Kidney (tissue), 13 donors: ENCODE measurements at regions not wholly inside any gene's neighbourhood (a gene's known extent, or its start where the extent isn't known, plus 50 kb on each side); places are given as distances from the start of the nearest gene placed in this dataset.

Experiments
- DNase-seq, 5 donors: peaks; one replicate each; pipeline ENCODE4 v3.0.0-alpha.2; 2013 to 2020
- FAIRE-seq: peaks from 2 replicates; lab custom pipeline; 2012; peaks lifted over from hg19 to GRCh38; lab: Jason Lieb, UNC
- H3K27ac ChIP-seq, 2 donors: one replicate each; pipeline ENCODE4 v1.7.0; 2013; ENCODE audit warnings: low read depth in 2 of 2, low read length in 2 of 2, inconsistent platforms in 1 of 2
- H3K27me3 ChIP-seq: one replicate; pipeline ENCODE4 v1.7.1; 2013; ENCODE audit warnings: low read length, inconsistent platforms; ENCODE audit not compliant: control insufficient read depth, insufficient read depth
- H3K36me3 ChIP-seq, 3 donors: one replicate each; pipeline versions ENCODE4 v1.7.0 to v1.7.1; 2013; ENCODE audit warnings: low read length in 3 of 3, control low read depth in 1 of 3, inconsistent platforms in 1 of 3; ENCODE audit not compliant: insufficient read depth in 3 of 3, control insufficient read depth in 2 of 3
- H3K4me1 ChIP-seq, 3 donors: one replicate each; pipeline versions ENCODE4 v1.7.0 to v1.7.1; 2013; ENCODE audit warnings: low read length in 3 of 3, inconsistent platforms in 1 of 3, low read depth in 1 of 3; ENCODE audit not compliant: control insufficient read depth in 2 of 3, insufficient read depth in 2 of 3
- H3K4me3 ChIP-seq, 3 donors: one replicate each; pipeline versions ENCODE4 v1.7.0 to v1.8.1; 2013; ENCODE audit warnings: low read length in 3 of 3, control low read depth in 1 of 3, inconsistent platforms in 1 of 3
- H3K9ac ChIP-seq, 3 donors: one replicate each; pipeline versions ENCODE4 v1.7.0 to v1.7.1; 2013; ENCODE audit warnings: low read length in 3 of 3, control low read depth in 1 of 3, inconsistent platforms in 1 of 3
- H3K9me3 ChIP-seq, 3 donors: one replicate each; pipeline versions ENCODE4 v1.7.0 to v1.7.1; 2013; ENCODE audit warnings: low read length in 3 of 3, control low read depth in 1 of 3, inconsistent platforms in 1 of 3; ENCODE audit not compliant: control insufficient read depth in 2 of 3, insufficient read depth in 1 of 3
- intact Hi-C: fragments of 100-400 bp; cut with DNase I; formaldehyde crosslinking; loops from one replicate; pipeline ENCODE4 v1.11.1; 2022
- TF ChIP-seq, protein P1 (sequence below): IDR thresholded peaks from 3 replicates; pipeline ENCODE4 v1.5.1; 2012; ENCODE audit warnings: mild to moderate bottlenecking, moderate library complexity, borderline replicate concordance; ENCODE audit not compliant: insufficient read depth; ENCODE audit errors: extremely low read depth
- donor health status: control.
- donor health status: control.
- donor health status: control.
- donor health status: control.
- donor health status: control.
- donor health status: DM: yes; HTN: yes; CAD: no.
- donor health status: Normal renal cell carcinoma (clear cell type).

GRCh38 chr5:168017313-168017712 lies 274.1 kb upstream of the WWC1 start:
- Histone ChIP-seq H3K4me1 (no peaks in the 10 kb centered on the region), H3K36me3 (no peaks in the 10 kb centered on the region), H3K27ac (no peak overlapping the region), H3K9me3 (no peaks in the 10 kb centered on the region), H3K4me3 (no peak overlapping the region), H3K27me3 (no peaks in the 10 kb centered on the region), H3K9ac (no peak overlapping the region)
- TF ChIP-seq, protein P1, sequence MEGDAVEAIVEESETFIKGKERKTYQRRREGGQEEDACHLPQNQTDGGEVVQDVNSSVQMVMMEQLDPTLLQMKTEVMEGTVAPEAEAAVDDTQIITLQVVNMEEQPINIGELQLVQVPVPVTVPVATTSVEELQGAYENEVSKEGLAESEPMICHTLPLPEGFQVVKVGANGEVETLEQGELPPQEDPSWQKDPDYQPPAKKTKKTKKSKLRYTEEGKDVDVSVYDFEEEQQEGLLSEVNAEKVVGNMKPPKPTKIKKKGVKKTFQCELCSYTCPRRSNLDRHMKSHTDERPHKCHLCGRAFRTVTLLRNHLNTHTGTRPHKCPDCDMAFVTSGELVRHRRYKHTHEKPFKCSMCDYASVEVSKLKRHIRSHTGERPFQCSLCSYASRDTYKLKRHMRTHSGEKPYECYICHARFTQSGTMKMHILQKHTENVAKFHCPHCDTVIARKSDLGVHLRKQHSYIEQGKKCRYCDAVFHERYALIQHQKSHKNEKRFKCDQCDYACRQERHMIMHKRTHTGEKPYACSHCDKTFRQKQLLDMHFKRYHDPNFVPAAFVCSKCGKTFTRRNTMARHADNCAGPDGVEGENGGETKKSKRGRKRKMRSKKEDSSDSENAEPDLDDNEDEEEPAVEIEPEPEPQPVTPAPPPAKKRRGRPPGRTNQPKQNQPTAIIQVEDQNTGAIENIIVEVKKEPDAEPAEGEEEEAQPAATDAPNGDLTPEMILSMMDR = no peak
- no peak for FAIRE-seq
- no peak for DNase-seq
- intact Hi-C loops = no loop called here

GRCh38 chr5:168019143-168019542 lies 272.3 kb upstream of the WWC1 start:
- intact Hi-C loops = no loop called here
- Histone ChIP-seq H3K27me3 (no peaks in the 10 kb centered on the region), H3K27ac (no peak overlapping the region), H3K9me3 (no peaks in the 10 kb centered on the region), H3K36me3 (no peaks in the 10 kb centered on the region), H3K9ac (no peak overlapping the region), H3K4me3 (no peak overlapping the region), H3K4me1 (no peaks in the 10 kb centered on the region)
- TF ChIP-seq, protein P1 = no peak
- DNase-seq = no peak
- no peak for FAIRE-seq

DNA sequence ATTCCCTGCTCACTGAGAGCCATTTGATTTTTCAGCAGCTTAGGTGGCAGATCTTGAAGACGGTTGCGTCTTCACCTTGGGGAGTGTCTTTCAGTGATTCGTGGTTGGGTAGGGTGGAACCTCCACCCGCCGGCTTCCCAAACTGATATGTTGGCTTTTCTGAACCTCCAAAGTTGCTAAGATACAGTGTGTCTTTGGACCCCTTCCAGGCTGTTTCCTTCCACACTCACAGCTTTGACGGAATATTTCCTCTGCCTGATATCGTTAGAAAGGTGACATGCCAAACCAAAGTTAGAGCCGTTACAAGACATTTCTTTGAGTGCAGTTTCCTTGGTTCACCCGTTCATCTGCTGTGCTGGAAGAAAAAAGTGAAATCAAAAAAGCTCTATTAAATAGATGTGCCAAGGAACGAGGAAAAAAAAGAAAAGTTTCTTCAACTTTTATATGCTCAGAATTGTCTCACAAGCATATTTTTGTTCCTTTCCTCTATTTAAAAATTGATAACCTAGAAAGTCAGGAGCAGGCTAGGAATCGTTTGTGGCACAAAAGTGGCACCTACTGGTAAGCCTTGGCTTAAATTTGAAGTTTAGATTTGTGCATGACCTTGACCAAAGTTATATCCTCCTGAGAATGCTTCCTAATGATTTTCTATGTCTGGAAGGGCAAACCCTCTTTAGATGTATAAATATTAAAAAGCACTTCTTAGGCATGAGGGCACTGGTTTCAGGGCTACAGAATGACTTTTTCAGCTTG lies 270.7 kb upstream of the WWC1 start:
- intact Hi-C loops = no loop called here

More for the DNA sequence above, 270.7 kb upstream of the WWC1 start:
- H3K4me3 ChIP-seq = no peak overlapping the region
- DNase-seq (peak in 1 of 5 donors; percentile 31), FAIRE-seq (no peak)
- TF ChIP-seq, protein P1 = peak; percentile 16
- H3K9me3 ChIP-seq = no peaks in the 10 kb centered on the region
- no peaks in the 10 kb centered on the region for H3K27me3 ChIP-seq
- H3K4me1 ChIP-seq = no peaks in the 10 kb centered on the region
- H3K27ac ChIP-seq = no peak overlapping the region
- no peak overlapping the region for H3K9ac ChIP-seq
- no peaks in the 10 kb centered on the region for H3K36me3 ChIP-seq
